ENCODE measurements at regions not wholly inside any gene's neighbourhood (a gene's known extent, or its start where the extent isn't known, plus 50 kb on each side); places are given as distances from the start of the nearest gene placed in this dataset.

GRCh38 chr9:107180206-107180605 is 102.9 kb upstream of the RAD23B start:
- TF ChIP-seq GATA1 (IDR thresholded peaks at IDR 0.05; ENCODE audit: low read depth, low read length) (no peak), POLR2A (IDR thresholded peaks at IDR 0.05; ENCODE audit: low read length) (no peak)
- DNase-seq = no peak

GRCh38 chr9:107183176-107183575 is 99.9 kb upstream of the RAD23B start:
- DNase-seq = no peak
- no peak for TF ChIP-seq POLR2A (IDR thresholded peaks at IDR 0.05; ENCODE audit: low read length)
- TF ChIP-seq GATA1 (IDR thresholded peaks at IDR 0.05; ENCODE audit: low read depth, low read length) = no peak

GRCh38 chr9:107188376-107188775 is 94.7 kb upstream of the RAD23B start:
- no peak for DNase-seq
- TF ChIP-seq GATA1 (IDR thresholded peaks at IDR 0.05; ENCODE audit: low read depth, low read length) (no peak), POLR2A (IDR thresholded peaks at IDR 0.05; ENCODE audit: low read length) (no peak)

GRCh38 chr9:107190061-107190935 is 92.8 kb upstream of the RAD23B start:
- DNase-seq = no peak
- TF ChIP-seq POLR2A (IDR thresholded peaks at IDR 0.05; ENCODE audit: low read length) = no peak
- no peak for TF ChIP-seq GATA1 (IDR thresholded peaks at IDR 0.05; ENCODE audit: low read depth, low read length)

GRCh38 chr9:107190936-107191290 is 92.2 kb upstream of the RAD23B start:
- DNase-seq = no peak
- TF ChIP-seq POLR2A (IDR thresholded peaks at IDR 0.05; ENCODE audit: low read length) = no peak
- no peak for TF ChIP-seq GATA1 (IDR thresholded peaks at IDR 0.05; ENCODE audit: low read depth, low read length)

- no peak for DNase-seq
- TF ChIP-seq POLR2A (IDR thresholded peaks at IDR 0.05; ENCODE audit: low read length) = no peak
- no peak for TF ChIP-seq GATA1 (IDR thresholded peaks at IDR 0.05; ENCODE audit: low read depth, low read length)
These were observed 89.8 kb upstream of the RAD23B start for GRCh38 chr9:107193251-107193650.

GRCh38 chr9:107198718-107199117 is 84.4 kb upstream of the RAD23B start:
- DNase-seq = no peak
- TF ChIP-seq POLR2A (IDR thresholded peaks at IDR 0.05; ENCODE audit: low read length) (no peak), GATA1 (IDR thresholded peaks at IDR 0.05; ENCODE audit: low read depth, low read length) (no peak)

GRCh38 chr9:107208121-107208520 is 75.0 kb upstream of the RAD23B start:
- DNase-seq = no peak
- TF ChIP-seq POLR2A (IDR thresholded peaks at IDR 0.05; ENCODE audit: low read length) (no peak), GATA1 (IDR thresholded peaks at IDR 0.05; ENCODE audit: low read depth, low read length) (no peak)

- TF ChIP-seq POLR2A (IDR thresholded peaks at IDR 0.05; ENCODE audit: low read length) (no peak), GATA1 (IDR thresholded peaks at IDR 0.05; ENCODE audit: low read depth, low read length) (no peak)
- no peak for DNase-seq
These were observed 72.3 kb upstream of the RAD23B start for GRCh38 chr9:107210775-107211174.

GRCh38 chr9:107211284-107211923 is 71.7 kb upstream of the RAD23B start:
- no peak for DNase-seq
- TF ChIP-seq GATA1 (IDR thresholded peaks at IDR 0.05; ENCODE audit: low read depth, low read length) = no peak
- no peak for TF ChIP-seq POLR2A (IDR thresholded peaks at IDR 0.05; ENCODE audit: low read length)

GRCh38 chr9:107212613-107213012 is 70.5 kb upstream of the RAD23B start:
- DNase-seq = no peak
- TF ChIP-seq POLR2A (IDR thresholded peaks at IDR 0.05; ENCODE audit: low read length) = no peak
- TF ChIP-seq GATA1 (IDR thresholded peaks at IDR 0.05; ENCODE audit: low read depth, low read length) = no peak

GRCh38 chr9:107213080-107213479 is 70.0 kb upstream of the RAD23B start:
- TF ChIP-seq GATA1 (IDR thresholded peaks at IDR 0.05; ENCODE audit: low read depth, low read length) = no peak
- TF ChIP-seq POLR2A (IDR thresholded peaks at IDR 0.05; ENCODE audit: low read length) = no peak
- no peak for DNase-seq

- no peak for TF ChIP-seq POLR2A (IDR thresholded peaks at IDR 0.05; ENCODE audit: low read length)
- no peak for TF ChIP-seq GATA1 (IDR thresholded peaks at IDR 0.05; ENCODE audit: low read depth, low read length)
- no peak for DNase-seq
These were observed 69.5 kb upstream of the RAD23B start for GRCh38 chr9:107213561-107214028.

GRCh38 chr9:107214381-107214780 is 68.7 kb upstream of the RAD23B start:
- TF ChIP-seq POLR2A (IDR thresholded peaks at IDR 0.05; ENCODE audit: low read length) (no peak), GATA1 (IDR thresholded peaks at IDR 0.05; ENCODE audit: low read depth, low read length) (no peak)
- no peak for DNase-seq

- no peak for TF ChIP-seq POLR2A (IDR thresholded peaks at IDR 0.05; ENCODE audit: low read length)
- no peak for TF ChIP-seq GATA1 (IDR thresholded peaks at IDR 0.05; ENCODE audit: low read depth, low read length)
- DNase-seq = no peak
These were observed 68.2 kb upstream of the RAD23B start for GRCh38 chr9:107214915-107215314.
